ENCODE measurements at regions not wholly inside any gene's neighbourhood (a gene's known extent, or its start where the extent isn't known, plus 50 kb on each side); places are given as distances from the start of the nearest gene placed in this dataset.

GRCh38 chr5:92981001-92981400 lies 600.0 kb downstream of the NR2F1-AS1 start:
- no peak overlapping the region for H3K27ac Mint-ChIP-seq
- no peaks in the 10 kb centered on the region for H3K27me3 Mint-ChIP-seq
- no peaks in the 10 kb centered on the region for H3K4me1 Mint-ChIP-seq (ENCODE audit: low read depth)
- no peak overlapping the region for H3K4me3 Mint-ChIP-seq
- no peak for ATAC-seq
- ChIA-PET POLR2A (no interaction called here), CTCF (interaction anchor here (0.9 kb wide), 1 partner anchor 12 kb away, joined by 3 read pairs; no protein-coding TSS in a partner anchor)
- no peaks in the 10 kb centered on the region for H3K36me3 Mint-ChIP-seq (ENCODE audit: low read depth)
- no peak for DNase-seq
- intact Hi-C loops (cut with micrococcal nuclease), result no loop called here
- peaks cover 2% of the 10 kb centered on the region for H3K9me3 Mint-ChIP-seq
- TF ChIP-seq, protein P1, sequence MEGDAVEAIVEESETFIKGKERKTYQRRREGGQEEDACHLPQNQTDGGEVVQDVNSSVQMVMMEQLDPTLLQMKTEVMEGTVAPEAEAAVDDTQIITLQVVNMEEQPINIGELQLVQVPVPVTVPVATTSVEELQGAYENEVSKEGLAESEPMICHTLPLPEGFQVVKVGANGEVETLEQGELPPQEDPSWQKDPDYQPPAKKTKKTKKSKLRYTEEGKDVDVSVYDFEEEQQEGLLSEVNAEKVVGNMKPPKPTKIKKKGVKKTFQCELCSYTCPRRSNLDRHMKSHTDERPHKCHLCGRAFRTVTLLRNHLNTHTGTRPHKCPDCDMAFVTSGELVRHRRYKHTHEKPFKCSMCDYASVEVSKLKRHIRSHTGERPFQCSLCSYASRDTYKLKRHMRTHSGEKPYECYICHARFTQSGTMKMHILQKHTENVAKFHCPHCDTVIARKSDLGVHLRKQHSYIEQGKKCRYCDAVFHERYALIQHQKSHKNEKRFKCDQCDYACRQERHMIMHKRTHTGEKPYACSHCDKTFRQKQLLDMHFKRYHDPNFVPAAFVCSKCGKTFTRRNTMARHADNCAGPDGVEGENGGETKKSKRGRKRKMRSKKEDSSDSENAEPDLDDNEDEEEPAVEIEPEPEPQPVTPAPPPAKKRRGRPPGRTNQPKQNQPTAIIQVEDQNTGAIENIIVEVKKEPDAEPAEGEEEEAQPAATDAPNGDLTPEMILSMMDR (IDR thresholded peaks at IDR 0.05), result no peak

- no peak for ATAC-seq
- Mint-ChIP-seq H3K9me3 (peaks cover 2% of the 10 kb centered on the region), H3K4me1 (ENCODE audit: low read depth) (no peaks in the 10 kb centered on the region), H3K27me3 (no peaks in the 10 kb centered on the region), H3K27ac (no peak overlapping the region), H3K36me3 (ENCODE audit: low read depth) (no peaks in the 10 kb centered on the region), H3K4me3 (no peak overlapping the region)
- DNase-seq, result no peak
- TF ChIP-seq, protein P1 (IDR thresholded peaks at IDR 0.05), result no peak
- POLR2A ChIA-PET, result no interaction called here
- intact Hi-C loops (cut with micrococcal nuclease), result no loop called here
- CTCF ChIA-PET, result no interaction called here
These were observed 600.5 kb downstream of the NR2F1-AS1 start for GRCh38 chr5:92980491-92980890.

- Mint-ChIP-seq H3K36me3 (ENCODE audit: low read depth) (no peaks in the 10 kb centered on the region), H3K27me3 (no peaks in the 10 kb centered on the region), H3K4me3 (no peak overlapping the region), H3K27ac (no peak overlapping the region), H3K4me1 (ENCODE audit: low read depth) (no peaks in the 10 kb centered on the region), H3K9me3 (peaks cover 4% of the 10 kb centered on the region)
- ChIA-PET CTCF (no interaction called here), POLR2A (no interaction called here)
- ATAC-seq (no peak), DNase-seq (no peak)
- intact Hi-C loops (cut with micrococcal nuclease), result no loop called here
- TF ChIP-seq, protein P1 (IDR thresholded peaks at IDR 0.05), result no peak
These were observed 601.3 kb downstream of the NR2F1-AS1 start for GRCh38 chr5:92979716-92980115.

DNA sequence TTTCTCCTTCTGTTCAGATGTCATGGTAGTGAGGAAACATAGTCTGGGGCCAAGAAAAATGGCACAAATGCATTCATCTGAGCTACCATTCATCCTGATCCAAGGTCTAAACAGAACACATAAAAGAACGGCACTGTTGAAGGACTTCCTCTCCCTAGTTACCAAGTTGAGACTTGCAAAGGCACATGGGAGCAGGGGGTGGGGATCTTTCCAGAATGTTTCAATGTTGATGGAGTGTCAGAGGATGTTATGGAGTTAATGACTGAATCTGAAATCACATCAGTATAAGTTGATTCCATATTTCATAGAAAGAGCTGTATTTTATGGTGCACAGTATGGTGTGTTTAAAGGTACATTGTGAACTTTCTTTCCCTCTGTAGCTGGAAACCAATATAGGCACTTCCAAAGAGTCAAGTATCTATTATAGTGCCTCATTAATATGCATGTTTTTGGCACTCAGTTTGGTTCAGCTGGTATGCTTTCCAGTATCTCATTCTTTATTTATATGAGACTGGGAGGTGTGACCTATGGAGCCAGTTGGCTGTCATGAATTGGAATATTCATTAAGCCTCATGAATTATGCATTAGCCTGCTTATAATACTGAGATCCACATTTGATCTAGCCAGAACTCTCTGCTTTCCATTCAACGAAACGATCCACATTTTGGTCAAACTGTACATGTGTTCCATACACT lies 603.0 kb downstream of the NR2F1-AS1 start:
- H3K27ac Mint-ChIP-seq, result no peak overlapping the region
- intact Hi-C loops (cut with micrococcal nuclease), result no loop called here
- peaks cover 4% of the 10 kb centered on the region for H3K9me3 Mint-ChIP-seq
- no peaks in the 10 kb centered on the region for H3K4me1 Mint-ChIP-seq (ENCODE audit: low read depth)
- no peak overlapping the region for H3K4me3 Mint-ChIP-seq
- no peaks in the 10 kb centered on the region for H3K27me3 Mint-ChIP-seq
- no peak for DNase-seq
- ChIA-PET CTCF (no interaction called here), POLR2A (no interaction called here)
- ATAC-seq, result no peak
- TF ChIP-seq, protein P1 (IDR thresholded peaks at IDR 0.05), result no peak
- no peaks in the 10 kb centered on the region for H3K36me3 Mint-ChIP-seq (ENCODE audit: low read depth)

DNA sequence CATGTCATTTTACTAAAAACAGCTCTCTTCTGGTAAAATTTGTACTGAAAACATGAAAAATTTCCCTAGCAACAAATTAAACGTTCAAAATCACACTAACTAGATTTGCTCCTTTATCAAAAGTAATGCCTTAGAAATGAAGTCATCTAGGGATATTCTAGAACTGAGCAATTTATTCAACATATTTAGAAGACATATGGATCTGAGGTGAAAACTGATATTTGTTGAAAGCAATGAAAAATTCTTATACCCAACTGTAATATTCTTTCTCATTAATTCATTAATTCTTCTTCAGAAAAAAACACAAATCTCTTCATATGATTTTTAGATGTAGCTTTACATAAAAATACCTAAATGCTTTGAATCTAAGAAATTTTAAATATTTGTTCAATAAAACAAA lies 604.9 kb downstream of the NR2F1-AS1 start:
- Mint-ChIP-seq H3K27me3 (no peaks in the 10 kb centered on the region), H3K4me3 (no peak overlapping the region), H3K9me3 (peaks cover 4% of the 10 kb centered on the region), H3K36me3 (ENCODE audit: low read depth) (no peaks in the 10 kb centered on the region), H3K4me1 (ENCODE audit: low read depth) (no peaks in the 10 kb centered on the region), H3K27ac (no peak overlapping the region)
- intact Hi-C loops (cut with micrococcal nuclease), result no loop called here
- DNase-seq, result no peak
- TF ChIP-seq, protein P1 (IDR thresholded peaks at IDR 0.05), result no peak
- no peak for ATAC-seq
- POLR2A ChIA-PET, result no interaction called here
- CTCF ChIA-PET, result no interaction called here

Data from activated CD8-positive, alpha-beta T cell treated with anti-CD3 and anti-CD28 coated beads for 36 hours (primary cell).